ENCODE measurements at regions not wholly inside any gene's neighbourhood (a gene's known extent, or its start where the extent isn't known, plus 50 kb on each side); places are given as distances from the start of the nearest gene placed in this dataset.

- H3K9me3 Mint-ChIP-seq, result peaks cover 5% of the 10 kb centered on the region
- H3K4me1 Mint-ChIP-seq, result no peaks in the 10 kb centered on the region
- DNase-seq (ENCODE audit: low spot score in 2 of 2) (no peak), ATAC-seq (no peak)
- H3K27ac Mint-ChIP-seq, result no peak overlapping the region
- H3K4me3 Mint-ChIP-seq, result no peak overlapping the region
- no peaks in the 10 kb centered on the region for H3K36me3 Mint-ChIP-seq
Measured at GRCh38 chr10:10235003-10235402, 782.7 kb upstream of the CELF2 start.

DNA sequence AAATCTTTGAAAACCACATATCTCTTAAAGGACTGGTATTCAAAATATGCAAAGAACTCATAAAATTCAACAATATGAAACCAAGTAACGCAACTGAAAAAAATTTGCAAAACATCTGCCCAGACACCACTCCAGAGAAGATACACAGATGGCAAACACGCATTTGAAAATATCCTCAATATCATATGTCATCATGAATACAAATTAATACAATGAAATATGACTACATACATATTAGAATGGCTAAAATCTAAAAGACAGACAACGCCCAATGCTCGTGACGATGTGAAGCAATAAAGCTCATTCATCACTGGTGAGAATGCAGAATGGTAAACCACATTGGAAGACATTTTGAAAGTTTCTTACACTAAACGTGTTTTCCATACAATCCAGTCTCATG is 770.1 kb upstream of the CELF2 start:
- Mint-ChIP-seq H3K27ac (no peak overlapping the region), H3K4me3 (no peak overlapping the region), H3K36me3 (no peaks in the 10 kb centered on the region), H3K9me3 (no peaks in the 10 kb centered on the region), H3K4me1 (no peaks in the 10 kb centered on the region)
- ATAC-seq (no peak), DNase-seq (ENCODE audit: low spot score in 2 of 2) (no peak)

DNA sequence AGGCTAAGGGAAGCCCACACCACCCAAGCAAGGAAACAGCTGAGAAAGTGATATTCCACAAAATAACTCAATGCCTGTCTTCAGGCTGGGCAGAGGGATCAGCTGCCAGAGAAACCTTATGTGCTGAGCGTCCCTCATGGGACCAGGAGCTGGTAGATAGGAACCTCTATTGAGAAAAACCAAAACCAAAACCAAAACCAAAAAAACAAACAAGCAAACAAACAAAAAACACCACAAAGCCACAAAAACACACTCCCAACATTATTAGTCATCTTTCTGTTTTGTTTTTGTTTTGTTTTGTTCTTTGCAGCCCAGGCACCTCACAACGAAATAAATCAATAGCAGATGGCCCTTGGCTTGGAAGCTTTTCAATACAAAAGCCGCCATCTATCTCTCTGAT is 760.8 kb upstream of the CELF2 start:
- DNase-seq (ENCODE audit: low spot score in 2 of 2), result no peak
- H3K36me3 Mint-ChIP-seq, result no peaks in the 10 kb centered on the region

DNA sequence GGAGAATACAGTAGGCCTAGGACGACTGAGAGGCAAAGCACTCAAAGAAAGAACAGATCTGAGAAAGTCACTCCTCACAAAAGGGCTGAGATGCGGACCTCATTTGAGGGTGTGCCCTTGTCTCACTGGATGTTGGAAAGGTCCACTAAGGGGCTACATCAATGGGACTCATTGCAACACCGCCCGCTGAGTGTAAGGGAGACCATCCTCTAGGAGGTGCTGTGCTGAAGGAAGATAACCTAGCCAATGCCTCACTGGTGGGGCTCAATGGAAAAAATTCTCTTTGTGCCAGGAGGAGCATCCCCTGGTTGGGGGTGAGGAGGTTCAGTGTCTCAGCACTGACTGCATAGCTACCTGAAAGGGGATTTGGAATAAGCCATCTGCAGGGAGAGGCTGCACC is 758.7 kb upstream of the CELF2 start:
- no peak overlapping the region for H3K4me3 Mint-ChIP-seq
- DNase-seq (ENCODE audit: low spot score in 2 of 2) (no peak), ATAC-seq (no peak)
- H3K27ac Mint-ChIP-seq, result no peak overlapping the region
- H3K36me3 Mint-ChIP-seq, result no peaks in the 10 kb centered on the region
- peaks cover 15% of the 10 kb centered on the region for H3K9me3 Mint-ChIP-seq
- no peaks in the 10 kb centered on the region for H3K4me1 Mint-ChIP-seq

More for the DNA sequence above, 760.8 kb upstream of the CELF2 start:
- no peak overlapping the region for H3K4me3 Mint-ChIP-seq
- H3K9me3 Mint-ChIP-seq, result peaks cover 11% of the 10 kb centered on the region
- H3K4me1 Mint-ChIP-seq, result no peaks in the 10 kb centered on the region
- no peak overlapping the region for H3K27ac Mint-ChIP-seq
- ATAC-seq, result no peak

- ATAC-seq (no peak), DNase-seq (ENCODE audit: low spot score in 2 of 2) (no peak)
- H3K4me3 Mint-ChIP-seq, result no peak overlapping the region
Measured at GRCh38 chr10:10270126-10271050, 747.3 kb upstream of the CELF2 start.

GRCh38 chr10:10271639-10272192 is 746.0 kb upstream of the CELF2 start:
- H3K36me3 Mint-ChIP-seq, result no peaks in the 10 kb centered on the region
- H3K4me3 Mint-ChIP-seq, result no peak overlapping the region
- peaks cover 2% of the 10 kb centered on the region for H3K9me3 Mint-ChIP-seq
- no peak for DNase-seq (ENCODE audit: low spot score in 2 of 2)
- H3K4me1 Mint-ChIP-seq, result no peaks in the 10 kb centered on the region
- peak; percentile 55 for ATAC-seq
- no peak overlapping the region for H3K27ac Mint-ChIP-seq

More at GRCh38 chr10:10270126-10271050, 747.3 kb upstream of the CELF2 start:
- H3K4me1 Mint-ChIP-seq, result no peaks in the 10 kb centered on the region
- no peaks in the 10 kb centered on the region for H3K36me3 Mint-ChIP-seq
- H3K9me3 Mint-ChIP-seq, result peaks cover 2% of the 10 kb centered on the region
- H3K27ac Mint-ChIP-seq, result no peak overlapping the region

- ATAC-seq, result no peak
- DNase-seq (ENCODE audit: low spot score in 2 of 2), result no peak
- no peak overlapping the region for H3K27ac Mint-ChIP-seq
- no peak overlapping the region for H3K4me3 Mint-ChIP-seq
- H3K36me3 Mint-ChIP-seq, result no peaks in the 10 kb centered on the region
- no peaks in the 10 kb centered on the region for H3K4me1 Mint-ChIP-seq
- peaks cover 2% of the 10 kb centered on the region for H3K9me3 Mint-ChIP-seq
Measured at GRCh38 chr10:10273661-10274060, 744.0 kb upstream of the CELF2 start.

DNA sequence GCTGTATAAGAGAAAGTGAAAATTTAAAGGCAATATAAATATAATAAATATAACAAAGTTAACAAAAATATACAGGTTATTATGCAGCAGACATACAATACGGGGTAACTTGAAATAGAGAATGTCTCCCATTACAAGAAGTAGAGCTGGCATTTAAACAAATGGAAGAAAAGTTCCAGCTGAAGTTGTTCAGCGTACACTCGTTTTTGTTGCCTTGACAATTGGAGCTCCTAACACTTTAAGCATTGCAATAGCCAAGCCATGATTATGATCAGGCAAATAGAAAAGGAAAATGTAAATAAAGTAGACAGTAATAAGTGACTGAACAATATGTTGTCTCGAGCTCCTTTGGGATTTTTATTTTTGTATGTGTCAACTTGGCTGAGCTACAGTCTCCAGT is 737.8 kb upstream of the CELF2 start:
- ATAC-seq (no peak), DNase-seq (ENCODE audit: low spot score in 2 of 2) (no peak)
- Mint-ChIP-seq H3K27ac (no peak overlapping the region), H3K36me3 (no peaks in the 10 kb centered on the region), H3K9me3 (no peaks in the 10 kb centered on the region), H3K4me1 (no peaks in the 10 kb centered on the region), H3K4me3 (no peak overlapping the region)

GRCh38 chr10:10292501-10292900 is 725.2 kb upstream of the CELF2 start:
- no peak overlapping the region for H3K27ac Mint-ChIP-seq
- no peaks in the 10 kb centered on the region for H3K36me3 Mint-ChIP-seq
- H3K9me3 Mint-ChIP-seq, result peaks cover 3% of the 10 kb centered on the region
- H3K4me1 Mint-ChIP-seq, result no peaks in the 10 kb centered on the region
- DNase-seq (ENCODE audit: low spot score in 2 of 2) (no peak), ATAC-seq (no peak)
- H3K4me3 Mint-ChIP-seq, result no peak overlapping the region

- no peaks in the 10 kb centered on the region for H3K36me3 Mint-ChIP-seq
- H3K9me3 Mint-ChIP-seq, result peaks cover 3% of the 10 kb centered on the region
- H3K4me3 Mint-ChIP-seq, result no peak overlapping the region
Measured at GRCh38 chr10:10293041-10293440, 724.6 kb upstream of the CELF2 start.

DNA sequence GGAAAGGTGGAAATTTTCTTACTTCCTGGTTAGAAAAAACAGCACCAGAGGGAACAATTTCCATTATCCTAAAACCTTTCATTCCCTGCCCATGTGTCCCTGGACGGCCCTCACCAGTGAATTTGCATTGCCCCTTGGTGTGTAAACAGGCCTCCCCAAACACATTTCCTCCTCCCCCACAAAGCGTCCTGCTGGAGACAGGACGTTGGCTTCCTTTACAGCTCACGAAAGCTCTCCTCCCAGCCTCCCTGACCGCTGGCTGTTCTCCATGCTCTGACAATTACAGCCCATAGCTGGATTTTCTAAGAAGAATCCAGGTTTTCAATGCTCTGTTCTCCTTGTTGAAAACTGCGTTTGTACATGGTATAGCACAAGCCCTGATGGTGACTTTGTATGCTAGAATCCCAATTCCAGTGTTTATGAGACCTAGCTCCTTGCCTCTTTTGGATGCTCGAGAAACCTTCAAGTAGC is 724.2 kb upstream of the CELF2 start:
- H3K36me3 Mint-ChIP-seq, result no peaks in the 10 kb centered on the region
- H3K9me3 Mint-ChIP-seq, result peaks cover 3% of the 10 kb centered on the region
- no peaks in the 10 kb centered on the region for H3K4me1 Mint-ChIP-seq
- no peak for DNase-seq (ENCODE audit: low spot score in 2 of 2)
- H3K27ac Mint-ChIP-seq, result no peak overlapping the region
- no peak for ATAC-seq
- H3K4me3 Mint-ChIP-seq, result no peak overlapping the region

More at GRCh38 chr10:10293041-10293440, 724.6 kb upstream of the CELF2 start:
- Mint-ChIP-seq H3K4me1 (no peaks in the 10 kb centered on the region), H3K27ac (no peak overlapping the region)
- ATAC-seq (no peak), DNase-seq (ENCODE audit: low spot score in 2 of 2) (no peak)

- DNase-seq (ENCODE audit: low spot score in 2 of 2) (no peak), ATAC-seq (no peak)
- no peaks in the 10 kb centered on the region for H3K36me3 Mint-ChIP-seq
- H3K4me1 Mint-ChIP-seq, result no peaks in the 10 kb centered on the region
- no peak overlapping the region for H3K4me3 Mint-ChIP-seq
- peaks cover 3% of the 10 kb centered on the region for H3K9me3 Mint-ChIP-seq
- no peak overlapping the region for H3K27ac Mint-ChIP-seq
Measured at GRCh38 chr10:10294184-10294880, 723.3 kb upstream of the CELF2 start.

GRCh38 chr10:10294881-10295529 is 722.7 kb upstream of the CELF2 start:
- Mint-ChIP-seq H3K27ac (no peak overlapping the region), H3K4me3 (no peak overlapping the region), H3K36me3 (no peaks in the 10 kb centered on the region), H3K9me3 (peaks cover 3% of the 10 kb centered on the region), H3K4me1 (no peaks in the 10 kb centered on the region)
- ATAC-seq (no peak), DNase-seq (ENCODE audit: low spot score in 2 of 2) (no peak)

GRCh38 chr10:10295537-10295936 is 722.1 kb upstream of the CELF2 start:
- no peak overlapping the region for H3K27ac Mint-ChIP-seq
- H3K4me3 Mint-ChIP-seq, result no peak overlapping the region
- no peaks in the 10 kb centered on the region for H3K4me1 Mint-ChIP-seq
- peaks cover 3% of the 10 kb centered on the region for H3K9me3 Mint-ChIP-seq
- DNase-seq (ENCODE audit: low spot score in 2 of 2), result no peak
- no peak for ATAC-seq
- no peaks in the 10 kb centered on the region for H3K36me3 Mint-ChIP-seq

- no peaks in the 10 kb centered on the region for H3K9me3 Mint-ChIP-seq
- no peak overlapping the region for H3K27ac Mint-ChIP-seq
Measured at GRCh38 chr10:10302689-10303088, 715.0 kb upstream of the CELF2 start.

More at GRCh38 chr10:10302689-10303088, 715.0 kb upstream of the CELF2 start:
- H3K4me1 Mint-ChIP-seq, result no peaks in the 10 kb centered on the region
- H3K4me3 Mint-ChIP-seq, result no peak overlapping the region
- ATAC-seq (no peak), DNase-seq (ENCODE audit: low spot score in 2 of 2) (no peak)
- H3K36me3 Mint-ChIP-seq, result no peaks in the 10 kb centered on the region

Data from stimulated activated effector memory CD8-positive, alpha-beta T cell treated with anti-CD3 and anti-CD28 coated beads, Interleukin-12 subunit alpha, Interleukin-12 subunit beta, amount 100 ng/mL, for 72 hours (primary cell).